ENCODE measurements at regions not wholly inside any gene's neighbourhood (a gene's known extent, or its start where the extent isn't known, plus 50 kb on each side); places are given as distances from the start of the nearest gene placed in this dataset.

GRCh38 chr6:92275150-92275549 is 1144.2 kb downstream of the EPHA7 start:
- TF ChIP-seq CTCF (optimal IDR thresholded peaks at IDR 0.05 in 1 of 3, IDR thresholded peaks at IDR 0.05 in 1 of 3, conservative IDR thresholded peaks at IDR 0.05 in 1 of 3; ENCODE audit: extremely low read depth in 1 of 3, insufficient read depth in 2 of 3, low read length in 3 of 3) (no peak), EZH2 (IDR thresholded peaks at IDR 0.05; ENCODE audit: low read length) (no peak)

All from keratinocyte (primary cell).